HT-29 (cell line): ENCODE measurements at regions not wholly inside any gene's neighbourhood (a gene's known extent, or its start where the extent isn't known, plus 50 kb on each side); places are given as distances from the start of the nearest gene placed in this dataset.
A peak's percentile ranks its signal among the peaks of the same experiment; 100 is the strongest.
"Not testable (repeated sequence)": the region's sequence is repeated elsewhere in the genome, so short reads cannot be mapped to it uniquely, and the experiment has no call there.

ENCODE experiments used
- DNase-seq: peaks from one replicate; pipeline ENCODE4 v3.0.0-alpha.2; 2015; ENCODE audit warnings: low spot score

DNA sequence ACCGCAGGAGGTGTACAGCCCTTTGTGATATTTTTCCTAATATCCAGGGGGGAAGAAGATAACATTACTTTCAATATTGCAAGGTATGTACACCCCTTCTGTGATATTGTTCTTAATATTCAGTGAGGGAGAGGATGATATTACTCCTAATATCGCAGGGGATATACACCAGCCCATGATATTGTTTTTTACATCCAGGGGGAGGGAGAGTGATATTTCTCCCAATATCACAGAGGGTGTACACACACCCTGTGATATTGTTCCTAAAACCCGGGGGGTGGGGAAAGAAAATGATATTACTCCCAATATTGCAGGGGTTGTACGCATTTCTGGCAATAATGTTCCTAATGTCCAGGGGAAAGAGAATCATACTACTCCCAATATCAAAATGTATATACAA lies 58.0 kb upstream of the SLC25A48 start:
- no peak for DNase-seq

DNA sequence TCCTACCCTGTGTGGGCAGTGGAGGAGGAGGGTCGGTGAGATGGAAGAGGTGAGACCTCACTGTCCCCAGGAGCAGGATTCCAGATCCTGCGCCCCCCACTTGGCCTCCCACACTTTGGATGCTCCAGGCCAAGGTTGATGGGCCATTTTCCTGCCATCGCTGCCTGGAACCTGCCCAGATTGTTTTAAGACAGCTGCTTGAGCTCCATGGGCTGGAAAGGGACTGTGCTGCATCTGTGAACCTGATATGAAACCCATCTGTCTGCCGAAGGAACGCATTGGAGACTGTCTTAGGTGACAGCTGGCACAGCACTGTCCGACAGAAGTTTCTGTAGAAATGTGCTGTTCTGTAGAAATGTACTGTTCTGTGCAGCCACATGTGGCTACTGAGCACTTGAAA lies 72.7 kb upstream of the SLC25A48 start:
- DNase-seq = no peak

DNA sequence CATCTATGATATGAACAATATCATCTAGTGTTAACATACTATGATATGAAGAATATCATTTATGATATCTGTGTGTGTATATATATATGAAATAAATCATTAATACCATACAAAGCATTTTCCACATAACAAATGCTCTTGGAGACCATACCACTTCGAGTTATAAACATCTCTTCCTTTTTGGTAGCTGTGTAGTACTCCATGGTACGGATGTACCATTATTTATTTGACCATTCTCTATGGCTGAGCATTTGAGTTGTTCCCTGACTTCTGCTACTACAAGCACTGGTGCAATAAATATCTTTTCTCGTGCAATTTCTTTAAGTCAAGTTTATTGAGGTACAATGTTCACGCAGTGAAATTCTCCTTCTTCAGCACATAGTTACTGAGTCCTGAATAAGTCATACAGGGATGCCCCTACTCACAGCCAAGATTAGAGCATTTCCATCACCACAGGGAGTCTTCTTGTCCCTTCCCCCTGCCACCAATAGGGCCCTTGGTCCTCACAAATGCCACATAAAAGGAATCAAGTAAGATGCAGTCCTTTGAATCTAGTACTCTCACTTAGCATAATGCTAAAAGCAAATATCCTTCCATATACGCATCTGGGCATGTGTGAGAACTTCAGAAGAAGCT lies 75.2 kb upstream of the SLC25A48 start:
- DNase-seq = no peak

DNA sequence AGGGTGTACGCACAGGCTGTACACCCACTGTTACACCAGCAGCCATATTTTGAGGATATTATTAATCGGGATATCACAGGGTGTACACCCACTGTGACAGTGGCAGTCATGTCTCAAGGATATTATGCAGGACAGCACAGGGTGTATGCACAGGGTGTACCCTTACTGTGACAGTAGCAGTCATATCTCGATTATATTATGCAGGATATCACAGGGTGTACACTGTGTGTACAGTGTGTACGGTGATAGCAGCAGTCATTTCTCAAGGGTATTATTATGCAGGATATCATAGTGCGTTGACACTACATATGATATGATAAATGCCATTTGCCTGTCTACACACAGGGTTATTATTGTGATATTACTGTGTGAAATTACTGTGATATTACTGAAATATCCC lies 80.5 kb upstream of the SLC25A48 start:
- no peak for DNase-seq

DNA sequence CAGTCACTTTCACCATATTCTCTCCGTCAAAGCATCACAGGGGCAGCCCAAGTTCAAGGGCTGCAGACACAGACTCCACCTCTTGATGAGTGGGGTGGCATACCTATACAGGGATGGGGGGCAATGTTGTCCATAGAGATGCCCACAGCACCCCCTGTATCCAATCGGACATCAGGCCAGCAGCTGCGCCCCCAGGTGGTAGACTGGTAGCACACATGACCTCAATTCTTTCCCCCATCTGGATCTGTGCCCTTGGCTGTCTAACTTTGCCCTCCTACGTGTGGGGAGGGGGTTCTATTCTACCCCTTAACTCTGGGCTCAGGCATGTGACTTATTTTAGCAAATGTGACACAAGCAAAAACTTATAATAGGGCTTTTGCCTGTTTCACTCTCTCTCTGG lies 84.0 kb upstream of the SLC25A48 start:
- DNase-seq = no peak

DNA sequence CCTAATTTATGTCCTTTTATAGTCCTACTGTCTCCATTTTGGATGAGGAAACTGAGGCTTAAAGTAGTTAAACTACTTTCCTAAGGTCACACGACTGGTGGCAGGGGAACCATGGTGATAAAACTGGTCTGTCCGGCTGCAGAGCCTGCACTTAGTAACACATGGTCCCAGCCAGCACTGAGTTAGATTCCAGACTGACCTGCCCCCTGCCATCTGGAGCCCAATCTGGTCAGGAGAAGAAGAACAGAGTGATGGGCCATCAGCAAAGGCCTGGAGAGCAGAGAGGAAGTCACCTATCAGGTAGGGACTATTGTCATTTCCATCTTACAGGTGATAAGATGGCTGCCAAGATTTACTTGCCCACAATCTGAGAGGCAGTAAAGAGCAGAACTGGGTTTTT lies 86.6 kb upstream of the SLC25A48 start:
- no peak for DNase-seq

DNA sequence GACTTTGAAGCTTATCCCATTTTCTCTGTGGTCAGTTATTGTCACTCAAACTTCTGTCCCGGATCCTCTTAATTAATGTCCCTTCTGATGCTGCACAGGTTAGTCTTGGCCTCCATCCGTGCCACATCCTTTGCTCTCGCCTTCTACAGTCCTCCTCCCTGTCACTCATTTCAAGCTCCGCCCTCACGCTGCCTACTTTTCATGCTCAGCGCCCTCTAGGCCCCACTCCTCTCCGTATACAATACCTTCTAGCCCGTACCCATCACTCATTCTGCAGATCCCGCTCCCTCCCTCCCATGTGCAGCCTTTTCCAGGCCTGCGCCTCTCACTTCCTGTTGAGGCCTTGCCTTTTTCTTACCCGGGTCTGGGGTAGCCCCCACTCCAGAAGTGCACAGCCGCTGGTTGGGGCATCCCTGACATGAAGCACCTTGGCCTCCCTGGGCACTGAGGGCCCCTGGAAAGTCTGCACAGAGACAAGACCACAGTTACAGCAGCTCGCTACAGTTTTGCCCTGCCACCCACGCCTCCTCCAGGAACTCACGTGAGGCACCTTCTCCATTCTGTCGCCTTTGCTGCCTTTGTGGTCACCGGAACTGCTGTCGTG lies 88.5 kb upstream of the SLC25A48 start:
- DNase-seq = no peak

DNA sequence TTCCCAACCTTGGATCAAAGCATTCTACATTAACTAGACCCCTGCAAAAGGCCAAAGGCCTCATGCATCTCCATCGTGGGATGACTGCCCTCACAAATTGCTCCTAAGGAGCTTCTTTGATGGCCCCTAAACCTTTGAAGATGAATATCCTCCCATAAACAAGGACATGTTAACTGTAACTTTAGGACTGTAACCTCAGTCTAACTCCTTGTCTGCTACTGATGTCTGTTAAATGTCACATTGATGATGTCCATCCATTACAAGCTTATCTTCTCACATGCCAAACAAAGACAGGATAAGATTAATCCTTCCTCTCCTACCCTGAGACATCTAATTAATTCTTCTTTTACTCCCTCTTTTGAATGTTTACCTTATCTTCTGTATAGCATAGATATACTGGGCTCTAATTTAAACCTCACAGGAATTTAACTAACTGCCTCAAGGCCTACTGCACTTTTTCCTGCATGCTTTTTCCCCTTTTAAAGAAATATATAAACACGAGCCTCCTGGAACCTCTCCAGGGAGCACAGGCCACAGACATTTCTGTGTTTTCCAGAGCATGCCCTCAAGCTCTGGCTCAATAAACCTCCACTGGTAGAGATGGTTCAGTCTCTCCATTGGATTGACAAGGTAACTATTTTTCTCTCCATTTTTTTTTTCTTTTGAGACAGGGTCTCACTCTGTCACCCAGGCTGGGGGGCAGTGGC lies 90.6 kb upstream of the SLC25A48 start:
- no peak for DNase-seq

DNA sequence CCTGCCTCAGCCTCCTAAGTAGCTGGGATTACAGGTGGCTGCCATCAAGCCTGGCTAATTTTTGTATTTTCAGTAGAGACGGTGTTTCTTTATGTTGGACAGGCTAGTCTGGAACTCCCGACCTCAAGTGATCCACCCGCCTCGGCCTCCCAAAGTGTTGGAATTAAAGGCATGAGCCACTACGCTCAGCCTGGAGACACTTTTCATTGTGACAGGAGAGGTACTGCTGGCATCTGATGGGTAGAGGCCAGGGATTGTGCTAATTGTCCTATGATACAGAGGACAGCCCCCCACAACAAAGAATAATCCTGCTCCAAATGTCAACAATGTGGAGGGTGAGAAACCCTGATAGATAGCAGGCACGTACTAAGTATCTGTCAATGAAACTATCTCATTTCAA lies 91.3 kb upstream of the SLC25A48 start:
- no peak for DNase-seq

DNA sequence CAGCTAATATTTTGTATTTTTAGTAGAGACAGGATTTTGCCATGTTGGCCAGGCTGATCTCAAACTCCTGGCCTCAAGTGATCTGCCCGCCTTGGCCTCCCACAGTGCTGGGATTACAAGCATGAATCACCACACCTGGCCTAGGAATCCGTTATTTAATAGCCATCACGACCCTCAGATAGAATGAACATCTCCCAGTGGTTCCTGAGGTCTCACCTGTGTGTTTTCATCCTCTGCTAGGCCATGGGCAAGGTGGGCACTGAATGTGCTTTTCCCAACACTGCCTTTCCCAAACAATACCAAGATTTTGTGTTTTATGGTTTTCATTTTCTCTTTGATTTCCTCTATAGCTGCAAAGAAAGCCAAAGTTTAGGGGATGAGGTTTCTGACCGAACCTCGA lies 92.2 kb upstream of the SLC25A48 start:
- not testable (repeated sequence) for DNase-seq

DNA sequence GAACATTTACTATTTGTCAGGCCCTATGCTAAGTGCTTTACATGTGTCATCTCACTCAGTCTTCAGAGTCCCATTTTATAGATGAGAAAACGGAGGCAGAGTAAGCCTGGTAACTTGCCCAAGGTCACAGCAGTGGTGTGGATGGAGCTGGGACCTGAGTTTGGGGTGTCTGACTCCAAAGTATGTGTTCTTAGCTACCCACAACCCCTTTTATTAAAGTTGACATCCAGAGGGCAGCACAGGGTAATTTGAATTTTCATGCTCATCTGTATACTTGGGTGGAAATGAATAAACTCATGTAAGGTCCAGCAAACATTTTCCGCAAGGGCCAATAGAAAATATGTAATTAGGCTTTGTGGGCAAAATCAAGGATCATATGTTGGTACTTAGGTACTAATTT lies 93.4 kb upstream of the SLC25A48 start:
- no peak for DNase-seq

DNA sequence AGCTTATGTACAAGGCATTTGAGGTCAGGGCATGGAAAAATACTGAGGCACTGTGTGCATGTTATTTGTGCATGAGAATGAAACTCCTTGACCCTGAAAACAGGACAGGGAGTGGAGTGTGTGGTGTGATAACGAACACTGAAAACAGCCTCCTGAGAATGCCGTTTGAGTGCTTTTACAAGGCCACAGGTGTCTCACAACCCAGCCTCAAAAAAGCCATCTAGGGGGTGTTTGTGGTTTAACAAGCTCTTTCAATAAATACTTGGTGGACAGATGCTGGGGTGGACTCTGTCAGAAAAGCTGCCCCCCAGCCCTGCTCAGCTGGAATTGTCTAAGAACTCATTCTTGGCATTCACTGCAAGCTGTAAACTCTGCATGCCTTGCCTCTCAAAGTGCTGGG lies 94.0 kb upstream of the SLC25A48 start:
- no peak for DNase-seq

DNA sequence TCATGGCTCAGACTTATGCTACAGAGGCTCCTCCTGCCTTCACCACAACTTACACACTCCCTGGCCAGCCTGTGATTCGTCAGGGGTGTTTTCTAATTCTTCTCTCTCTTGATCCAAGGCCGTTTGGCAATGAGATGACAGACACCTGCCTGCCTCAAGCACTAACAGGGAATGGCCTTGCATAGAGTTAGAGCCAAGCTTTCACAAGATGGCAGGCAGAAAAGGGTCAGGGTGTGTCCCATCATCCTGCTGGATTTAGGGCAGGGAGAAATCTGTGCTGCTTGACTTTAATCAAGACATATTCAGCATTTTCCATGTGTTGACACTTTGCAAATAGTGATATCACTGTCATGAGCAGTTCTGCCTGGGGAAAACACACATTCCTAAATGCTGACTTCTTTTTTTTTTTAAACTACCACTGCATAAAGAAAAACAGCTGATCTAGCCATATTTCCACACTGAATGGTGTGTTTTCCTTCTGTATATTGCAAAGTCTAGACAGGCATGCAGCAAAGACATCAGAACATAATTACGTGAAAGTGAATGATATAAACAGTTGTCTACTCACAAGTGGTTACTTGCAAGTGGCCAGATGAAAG lies 95.0 kb upstream of the SLC25A48 start:
- DNase-seq = no peak

DNA sequence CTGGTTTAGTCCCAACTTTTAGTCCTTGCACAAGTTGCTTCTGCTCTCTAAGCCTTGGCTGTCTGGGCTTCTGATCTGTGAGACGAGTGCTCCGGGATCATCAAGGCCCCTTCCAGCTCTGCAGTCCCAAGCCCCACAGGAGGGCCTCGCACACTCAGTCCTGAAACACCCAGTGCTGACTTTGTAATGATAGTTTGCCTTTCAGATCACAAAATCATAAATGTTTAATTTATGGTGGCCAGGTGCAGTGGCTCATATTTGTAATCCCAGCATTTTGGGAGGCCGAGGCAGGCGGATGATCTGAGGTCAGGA lies 95.9 kb upstream of the SLC25A48 start:
- DNase-seq = no peak

DNA sequence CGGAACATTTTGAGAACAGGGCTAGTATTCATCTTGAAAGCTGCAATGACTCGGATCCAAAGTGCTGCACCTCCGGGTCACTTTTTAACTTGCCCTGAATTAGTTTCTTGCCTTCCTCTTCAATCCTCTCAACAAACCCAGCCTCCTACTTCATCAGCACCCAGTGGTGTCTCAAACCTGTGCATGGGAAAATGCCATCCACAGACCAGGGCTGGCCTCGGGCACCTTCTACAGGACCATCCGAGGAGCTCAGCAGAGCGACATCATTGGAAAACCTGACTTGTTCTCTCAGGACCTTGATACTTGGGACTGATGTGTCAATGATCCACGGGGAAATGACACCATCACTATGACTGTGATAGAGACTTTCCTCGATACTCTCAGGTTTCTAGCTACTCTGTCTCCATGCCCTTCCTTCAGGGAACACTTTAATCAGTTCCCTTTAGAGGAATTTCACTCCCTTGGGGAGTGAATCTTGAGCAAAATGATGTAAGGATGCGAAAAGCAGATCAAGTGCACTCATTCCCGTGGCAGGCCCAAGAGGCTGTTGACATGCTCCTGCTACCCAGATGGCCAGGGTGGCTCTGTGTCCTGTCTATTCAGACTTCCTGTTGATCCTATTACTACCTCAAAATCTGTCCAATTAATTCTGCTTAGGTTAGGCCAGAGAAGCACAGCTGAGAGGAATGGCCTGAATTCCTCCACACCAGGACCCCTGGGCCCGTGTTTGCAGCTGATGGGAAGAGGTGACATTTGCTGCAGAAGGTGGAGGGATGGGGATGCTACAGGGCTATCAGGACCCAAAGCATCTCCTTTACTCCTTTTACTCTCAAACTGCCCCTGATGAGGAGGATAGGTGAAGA lies 96.5 kb upstream of the SLC25A48 start:
- no peak for DNase-seq

DNA sequence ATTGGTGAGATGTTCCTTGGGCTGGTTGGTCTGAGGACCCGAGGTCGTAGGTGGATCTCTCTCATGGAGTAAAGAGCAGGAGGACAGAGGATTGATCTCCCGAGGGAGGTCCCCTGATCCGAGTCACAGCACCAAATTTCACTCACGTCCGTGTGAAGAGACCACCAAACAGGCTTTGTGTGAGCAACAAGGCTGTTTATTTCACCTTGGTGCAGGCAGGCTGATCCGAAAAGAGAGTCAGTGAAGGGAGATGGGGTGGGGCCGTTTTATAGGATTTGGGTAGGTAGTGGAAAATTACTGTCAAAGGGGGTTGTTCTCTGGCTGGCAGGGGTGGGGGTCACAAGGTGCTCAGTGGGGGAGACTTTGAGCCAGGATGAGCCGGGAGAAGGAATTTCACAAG lies 97.5 kb upstream of the SLC25A48 start:
- DNase-seq = not testable (repeated sequence)

DNA sequence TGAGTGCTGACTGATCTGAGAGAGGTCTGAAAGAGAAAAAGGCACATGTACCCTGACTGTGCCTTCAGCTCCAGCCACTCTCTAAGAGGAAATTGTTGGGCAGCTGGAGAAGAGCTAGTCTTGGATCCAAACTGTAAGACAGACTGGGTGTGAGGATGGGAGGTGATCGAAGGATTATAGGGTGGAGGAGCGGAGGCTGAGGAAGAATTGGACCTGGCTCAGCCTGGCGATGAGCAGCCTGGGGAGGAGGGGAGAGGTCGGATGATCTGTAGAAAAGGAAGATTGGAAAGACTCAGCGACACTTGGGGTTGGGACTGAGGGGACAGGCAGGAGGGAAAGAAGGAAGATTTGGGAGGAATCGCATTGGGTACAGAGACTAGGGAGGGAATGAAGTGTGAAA lies 98.6 kb upstream of the SLC25A48 start:
- no peak for DNase-seq

DNA sequence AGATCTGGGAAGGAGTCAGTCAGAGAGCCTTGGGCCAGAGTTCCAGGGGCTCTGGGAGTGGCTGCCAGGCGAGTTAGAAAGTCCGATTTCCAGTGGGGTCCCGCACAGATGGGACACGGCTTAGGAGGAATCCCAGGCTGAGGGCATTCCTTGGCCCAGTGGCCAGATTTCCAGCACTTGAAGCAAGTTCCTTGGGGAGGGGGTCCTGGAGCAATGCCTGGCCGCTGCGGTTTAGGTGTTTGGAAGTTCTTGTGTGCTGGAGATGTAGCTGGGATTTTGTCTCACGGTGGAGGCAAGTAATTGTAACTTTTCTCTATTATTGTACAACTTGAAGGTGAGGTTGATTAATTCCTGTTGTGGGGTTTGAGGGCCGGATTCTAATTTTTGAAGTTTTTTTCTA lies 99.5 kb upstream of the SLC25A48 start:
- DNase-seq = not testable (repeated sequence)

DNA sequence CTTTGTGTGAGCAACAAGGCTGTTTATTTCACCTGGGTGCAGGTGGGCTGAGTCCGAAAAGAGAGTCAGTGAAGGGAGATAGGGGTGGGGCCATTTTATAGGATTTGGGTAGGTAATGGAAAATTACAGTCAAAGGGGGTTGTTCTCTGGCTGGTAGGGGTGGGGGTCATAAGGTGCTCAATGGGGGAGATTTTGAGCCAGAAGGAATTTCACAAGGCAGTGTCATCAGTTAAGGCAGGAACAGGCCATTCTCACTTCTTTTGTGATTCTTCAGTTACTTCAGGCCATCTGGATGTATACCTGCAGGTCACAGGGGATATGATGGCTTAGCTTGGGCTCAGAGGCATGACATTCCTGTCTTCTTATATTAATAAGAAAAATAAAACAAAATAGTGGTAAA lies 103.4 kb upstream of the SLC25A48 start:
- DNase-seq = not testable (repeated sequence)

DNA sequence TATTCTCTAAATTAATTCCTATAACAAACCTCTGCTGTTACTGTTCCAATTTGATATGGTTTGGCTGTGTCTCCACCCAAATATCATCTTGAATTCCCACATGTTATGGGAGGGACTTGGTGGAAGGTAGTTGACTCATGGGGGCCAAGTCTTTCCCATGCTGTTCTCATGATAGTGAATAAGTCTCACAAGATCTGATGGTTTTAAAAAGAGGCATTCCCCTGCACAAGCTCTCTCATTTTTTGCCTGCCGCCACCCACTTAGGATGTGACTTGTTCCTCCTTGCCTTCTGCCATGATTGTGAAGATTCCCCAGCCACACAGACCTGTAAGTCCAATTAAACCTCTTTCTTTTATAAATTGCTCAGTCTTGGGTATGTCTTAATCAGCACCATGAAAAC lies 104.3 kb upstream of the SLC25A48 start:
- DNase-seq = not testable (repeated sequence)

DNA sequence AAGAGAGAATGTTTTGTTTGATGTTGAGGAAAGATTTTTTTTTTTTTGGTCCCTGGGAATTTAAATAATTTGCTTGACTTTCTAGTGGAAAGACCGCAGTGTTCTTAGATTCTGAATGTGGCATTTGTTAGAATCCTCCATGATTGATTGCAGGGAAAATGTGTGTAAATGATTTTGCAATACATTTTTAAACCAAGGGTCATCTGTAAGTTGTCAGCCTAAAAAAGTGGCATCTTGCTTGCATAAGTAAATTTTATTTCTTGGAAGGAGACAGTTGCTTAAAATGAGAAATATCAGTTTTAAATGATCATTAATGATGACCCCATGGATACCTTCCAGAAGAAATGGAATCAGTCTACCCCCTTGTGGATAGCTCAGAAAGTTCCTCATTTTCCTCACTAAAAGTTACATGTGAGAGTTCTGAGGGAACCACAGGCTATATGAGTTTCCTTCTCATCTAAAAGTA lies 105.1 kb upstream of the SLC25A48 start:
- peak; percentile 66 for DNase-seq

DNA sequence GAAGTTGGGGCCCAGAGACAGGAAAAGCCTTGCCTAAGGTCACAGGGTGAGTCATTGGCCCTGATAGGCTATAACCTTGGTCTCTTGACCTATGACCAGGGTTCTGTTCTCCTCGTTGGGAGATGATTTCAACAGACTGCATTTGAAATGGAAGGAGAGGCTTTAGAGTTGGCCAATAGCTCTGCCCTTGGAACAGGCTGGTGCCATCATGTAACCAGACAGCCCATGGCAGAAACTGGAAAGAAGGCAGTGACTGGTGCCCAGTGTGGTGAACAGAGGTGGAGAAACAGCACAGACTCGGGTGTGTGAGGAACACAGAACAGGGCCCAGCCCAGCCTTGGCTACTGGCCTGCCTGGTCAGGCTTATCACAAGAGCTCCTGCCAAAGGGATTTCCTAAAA lies 109.8 kb upstream of the SLC25A48 start:
- DNase-seq = no peak
